HepG2 (cell line): ENCODE measurements at regions not wholly inside any gene's neighbourhood (a gene's known extent, or its start where the extent isn't known, plus 50 kb on each side); places are given as distances from the start of the nearest gene placed in this dataset.

Experiments used
- ATAC-seq: fragments of 200-7000 bp; cut with Tn5 transposase; 3 replicates; pipeline ENCODE4 v1.9.1; 2020; ENCODE audit warnings: mild to moderate bottlenecking, moderate library complexity
- BruUV-seq: library from RNA; stranded (reverse); fragments of 400-500 nt; replicated peaks from 2 replicates; lab custom pipeline; 2021; lab: Mats Ljungman, UMichigan
- CTCF ChIA-PET: fragments of 300-600 bp; formaldehyde crosslinking; extraction: SDS; loops from one replicate; lab custom pipeline; 2021; ENCODE audit warnings: low total read pairs, inconsistent platforms, low intra/inter-chr PET ratio; lab: Yijun Ruan, JAX
- POLR2A ChIA-PET: fragments of 350-600 bp; sonication (Branson Sonifier 250); formaldehyde crosslinking; loops from one replicate; lab custom pipeline; 2020; ENCODE audit warnings: antibody characterized with exemption, inconsistent platforms; lab: Yijun Ruan, JAX
- DNase-seq: peaks from one replicate; pipeline ENCODE4 v3.0.0-alpha.2; 2015; ENCODE audit warnings: low spot score
- FAIRE-seq: peaks from 3 replicates; lab custom pipeline; 2011; peaks lifted over from hg19 to GRCh38; lab: Jason Lieb, UNC
- H2AFZ ChIP-seq: one replicate; pipeline ENCODE4 v1.6.1; 2011; ENCODE audit warnings: low read length, inconsistent platforms
- H3K27ac ChIP-seq: fragments of 300-600 bp; 3 replicates; pipeline ENCODE4 v1.8.0; 2011; ENCODE audit warnings: mixed run types, mild to moderate bottlenecking, mixed read lengths, low read length, inconsistent platforms; ENCODE audit not compliant: insufficient read depth; ENCODE audit errors: extremely low read length
- H3K27me3 ChIP-seq, 2 experiments: fragments of 200-600 bp in 1 of 2; 2 replicates in 1 of 2; 3 replicates in 1 of 2; pipeline versions ENCODE4 v1.6.0 to v1.8.0; 2011; ENCODE audit warnings: low read length in 2 of 2, mild to moderate bottlenecking in 2 of 2, moderate library complexity in 2 of 2, inconsistent platforms in 1 of 2; ENCODE audit not compliant: insufficient read depth in 2 of 2, control insufficient read depth in 1 of 2
- H3K36me3 ChIP-seq, 2 experiments: fragments of 200-600 bp in 1 of 2; replicated peaks in 1 of 2; 2 replicates in 1 of 2; 3 replicates in 1 of 2; pipeline versions ENCODE4 v1.5.1 to v1.8.0; 2011; ENCODE audit warnings: low read length in 2 of 2, inconsistent platforms in 1 of 2; ENCODE audit not compliant: insufficient read depth in 2 of 2, control insufficient read depth in 1 of 2
- H3K4me1 ChIP-seq: 2 replicates; pipeline ENCODE4 v1.5.1; 2012; ENCODE audit warnings: low read length, inconsistent platforms; ENCODE audit not compliant: insufficient read depth
- H3K4me2 ChIP-seq: 2 replicates; pipeline ENCODE4 v1.6.0; 2011; ENCODE audit warnings: low read depth, low read length, inconsistent platforms
- H3K4me3 ChIP-seq, 3 experiments: fragments of 200-600 bp in 1 of 3; sonication (generic), shearing (Covaris generic) in 1 of 3; replicated peaks in 1 of 3; 2 replicates each; pipeline ENCODE4 v1.5.1; 2011 to 2016; ENCODE audit warnings: low read length in 3 of 3, inconsistent platforms in 2 of 3, low read depth in 2 of 3, mild to moderate bottlenecking in 2 of 3, control low read depth in 1 of 3, mixed read lengths in 1 of 3; ENCODE audit not compliant: insufficient read depth in 1 of 3
- H3K79me2 ChIP-seq: one replicate; pipeline ENCODE4 v1.6.1; 2011; ENCODE audit warnings: low read length, inconsistent platforms; ENCODE audit not compliant: insufficient read depth
- H3K9ac ChIP-seq: 2 replicates; pipeline ENCODE4 v1.6.0; 2011; ENCODE audit warnings: mild to moderate bottlenecking, low read depth, low read length, inconsistent platforms; ENCODE audit not compliant: insufficient read depth
- H3K9me3 ChIP-seq: 2 replicates; pipeline ENCODE4 v1.5.1; 2012; ENCODE audit warnings: mild to moderate bottlenecking, low read length
- H4K20me1 ChIP-seq: 2 replicates; pipeline ENCODE4 v1.6.0; 2011; ENCODE audit warnings: inconsistent platforms, mild to moderate bottlenecking, low read length, moderate library complexity; ENCODE audit not compliant: insufficient read depth
- ARNTL ChIP-seq: sonication (generic); formaldehyde crosslinking; IDR thresholded peaks from 2 replicates; pipeline ENCODE4 v1.4.0; 2020; ENCODE audit warnings: mild to moderate bottlenecking, missing genetic modification reagents
- ATF7 ChIP-seq, 2 experiments: fragments of 450-650 bp in 1 of 2; sonication (generic) in 1 of 2; formaldehyde crosslinking in 1 of 2; IDR thresholded peaks; 2 replicates each; pipeline versions ENCODE4 v1.4.0 to v1.6.1; 2016 to 2020; ENCODE audit warnings: antibody characterized with exemption in 1 of 2, mild to moderate bottlenecking in 1 of 2, missing genetic modification reagents in 1 of 2
- CC2D1A ChIP-seq: sonication (generic); formaldehyde crosslinking; IDR thresholded peaks from 2 replicates; pipeline ENCODE4 v1.8.1; 2023; ENCODE audit warnings: mild to moderate bottlenecking, missing genetic modification reagents
- CCDC6 ChIP-seq: sonication (generic); formaldehyde crosslinking; IDR thresholded peaks from 2 replicates; pipeline ENCODE4 v1.8.1; 2022; ENCODE audit warnings: mild to moderate bottlenecking, missing genetic modification reagents, moderate library complexity
- FOXP1 ChIP-seq, 2 experiments: fragments of 450-650 bp in 1 of 2; IDR thresholded peaks; 2 replicates each; pipeline ENCODE4 v1.6.1; 2017 to 2018; ENCODE audit warnings: antibody characterized with exemption in 1 of 2
- GATA4 ChIP-seq: sonication (generic); IDR thresholded peaks from 2 replicates; pipeline ENCODE4 v1.6.1; 2016; ENCODE audit warnings: antibody characterized with exemption, low read depth, borderline replicate concordance
- NFE2L1 ChIP-seq: sonication (generic); formaldehyde crosslinking; IDR thresholded peaks from 2 replicates; pipeline ENCODE4 v1.4.0; 2020; ENCODE audit warnings: missing genetic modification reagents, mild to moderate bottlenecking, borderline replicate concordance
- NFYC ChIP-seq: IDR thresholded peaks from 2 replicates; pipeline ENCODE4 v1.6.1; 2016; ENCODE audit warnings: missing genetic modification reagents, missing compliant biosample characterization
- ZNF44 ChIP-seq: sonication (generic); formaldehyde crosslinking; IDR thresholded peaks from 2 replicates; pipeline ENCODE4 v1.5.1; 2020; ENCODE audit warnings: mild to moderate bottlenecking, missing genetic modification reagents
- ZNF747 ChIP-seq: sonication (generic); formaldehyde crosslinking; IDR thresholded peaks from 2 replicates; pipeline ENCODE4 v1.8.1; 2023; ENCODE audit warnings: missing genetic modification reagents, mild to moderate bottlenecking, borderline replicate concordance
- ZSCAN31 ChIP-seq: sonication (generic); formaldehyde crosslinking; IDR thresholded peaks from 2 replicates; pipeline ENCODE4 v1.5.0; 2020; ENCODE audit warnings: low read depth, mild to moderate bottlenecking, missing genetic modification reagents
- WGBS: methylation state at CpG from one replicate; pipeline ENCODE4 v1.1.6; 2017; ENCODE audit warnings: low lambda C conversion rate; 5-methylcytosine and 5-hydroxymethylcytosine counted together
- in situ Hi-C: cut with HindIII; loops from 2 replicates; pipeline ENCODE4 v1.10.0; 2017; ENCODE audit warnings: low pct_unique_long_range_greater_than_20kb; ENCODE audit not compliant: extremely low pct_ligation_motif_present
- intact Hi-C: fragments of 100-400 bp; cut with micrococcal nuclease; formaldehyde crosslinking; loops from one replicate; pipeline ENCODE4 v1.10.0; 2022; ENCODE audit not compliant: unreplicated experiment
- TF ChIP-seq, protein P1 (sequence below): sonication (generic); formaldehyde crosslinking; IDR thresholded peaks from 2 replicates; pipeline ENCODE4 v1.4.0; 2020; ENCODE audit warnings: mild to moderate bottlenecking, low read depth, missing genetic modification reagents
- TF ChIP-seq, protein P2 (sequence below): sonication (generic); formaldehyde crosslinking; IDR thresholded peaks from 2 replicates; pipeline ENCODE4 v1.4.0; 2020; ENCODE audit warnings: missing genetic modification reagents
- TF ChIP-seq, protein P3 (sequence below): sonication (generic); formaldehyde crosslinking; IDR thresholded peaks from 2 replicates; pipeline ENCODE4 v1.5.0; 2020; ENCODE audit warnings: missing genetic modification reagents, mild to moderate bottlenecking, borderline replicate concordance
- TF ChIP-seq, protein P4 (sequence below): sonication (generic); formaldehyde crosslinking; IDR thresholded peaks from 2 replicates; pipeline ENCODE4 v1.5.0; 2020; ENCODE audit warnings: mild to moderate bottlenecking, low read depth, missing genetic modification reagents, borderline replicate concordance
- TF ChIP-seq, protein P5 (sequence below): sonication (generic); formaldehyde crosslinking; IDR thresholded peaks from 2 replicates; pipeline ENCODE4 v1.5.0; 2020; ENCODE audit warnings: missing genetic modification reagents

DNA sequence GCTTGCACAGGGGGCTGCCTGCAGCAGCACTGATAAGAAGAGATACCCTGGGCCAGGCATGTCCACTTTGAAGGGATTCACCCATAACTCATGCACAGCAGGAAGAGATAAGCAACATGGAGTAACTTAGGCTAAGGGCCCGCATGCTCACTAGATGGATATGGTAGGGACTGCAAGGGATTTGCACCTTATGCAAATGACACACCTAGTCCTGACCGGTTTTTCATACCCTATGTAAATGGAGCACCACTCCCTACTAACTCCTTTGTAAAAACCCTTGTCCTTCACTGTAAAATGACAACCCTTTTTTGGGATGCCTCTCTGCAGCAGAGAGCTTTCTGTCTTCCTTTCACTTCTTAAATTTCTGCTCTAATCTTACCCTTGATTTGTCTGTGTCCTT is 658.9 kb upstream of the CCDC179 start:
- Histone ChIP-seq H3K36me3 (no peaks in the 10 kb centered on the region), H2AFZ (no peak overlapping the region), H3K9me3 (no peaks in the 10 kb centered on the region), H3K79me2 (no peaks in the 10 kb centered on the region), H4K20me1 (no peaks in the 10 kb centered on the region), H3K4me1 (no peaks in the 10 kb centered on the region), H3K9ac (no peak overlapping the region), H3K27me3 (no peaks in the 10 kb centered on the region), H3K4me2 (no peak overlapping the region), H3K27ac (no peak overlapping the region), H3K4me3 (no peak overlapping the region)
- FAIRE-seq, result no peak
- no TSS peak for BruUV-seq
- WGBS, result 0% methylated on average over 1 of the region's 2 CpGs
- ATAC-seq, result no peak
- CTCF ChIA-PET, result no interaction called here
- in situ Hi-C loops, result no loop called here
- POLR2A ChIA-PET, result no interaction called here
- intact Hi-C loops, result no loop called here
- TF ChIP-seq NFE2L1 (CRISPR knock-in tag) (no peak), ATF7 (IDR thresholded peaks at IDR 0.05) (no peak), ATF7 (CRISPR knock-in tag; IDR thresholded peaks at IDR 0.05) (no peak), ZNF747 (no peak), FOXP1 (IDR thresholded peaks at IDR 0.05) (no peak), FOXP1 (CRISPR knock-in tag; IDR thresholded peaks at IDR 0.05) (no peak), GATA4 (no peak), ARNTL (CRISPR knock-in tag) (no peak), NFYC (CRISPR knock-in tag) (no peak), ZNF44 (CRISPR knock-in tag) (no peak), CC2D1A (no peak), ZSCAN31 (CRISPR knock-in tag) (no peak), CCDC6 (CRISPR knock-in tag) (no peak)
- TF ChIP-seq, protein P1, sequence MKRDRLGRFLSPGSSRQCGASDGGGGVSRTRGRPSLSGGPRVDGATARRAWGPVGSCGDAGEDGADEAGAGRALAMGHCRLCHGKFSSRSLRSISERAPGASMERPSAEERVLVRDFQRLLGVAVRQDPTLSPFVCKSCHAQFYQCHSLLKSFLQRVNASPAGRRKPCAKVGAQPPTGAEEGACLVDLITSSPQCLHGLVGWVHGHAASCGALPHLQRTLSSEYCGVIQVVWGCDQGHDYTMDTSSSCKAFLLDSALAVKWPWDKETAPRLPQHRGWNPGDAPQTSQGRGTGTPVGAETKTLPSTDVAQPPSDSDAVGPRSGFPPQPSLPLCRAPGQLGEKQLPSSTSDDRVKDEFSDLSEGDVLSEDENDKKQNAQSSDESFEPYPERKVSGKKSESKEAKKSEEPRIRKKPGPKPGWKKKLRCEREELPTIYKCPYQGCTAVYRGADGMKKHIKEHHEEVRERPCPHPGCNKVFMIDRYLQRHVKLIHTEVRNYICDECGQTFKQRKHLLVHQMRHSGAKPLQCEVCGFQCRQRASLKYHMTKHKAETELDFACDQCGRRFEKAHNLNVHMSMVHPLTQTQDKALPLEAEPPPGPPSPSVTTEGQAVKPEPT (CRISPR knock-in tag), result no peak
- TF ChIP-seq, protein P2, sequence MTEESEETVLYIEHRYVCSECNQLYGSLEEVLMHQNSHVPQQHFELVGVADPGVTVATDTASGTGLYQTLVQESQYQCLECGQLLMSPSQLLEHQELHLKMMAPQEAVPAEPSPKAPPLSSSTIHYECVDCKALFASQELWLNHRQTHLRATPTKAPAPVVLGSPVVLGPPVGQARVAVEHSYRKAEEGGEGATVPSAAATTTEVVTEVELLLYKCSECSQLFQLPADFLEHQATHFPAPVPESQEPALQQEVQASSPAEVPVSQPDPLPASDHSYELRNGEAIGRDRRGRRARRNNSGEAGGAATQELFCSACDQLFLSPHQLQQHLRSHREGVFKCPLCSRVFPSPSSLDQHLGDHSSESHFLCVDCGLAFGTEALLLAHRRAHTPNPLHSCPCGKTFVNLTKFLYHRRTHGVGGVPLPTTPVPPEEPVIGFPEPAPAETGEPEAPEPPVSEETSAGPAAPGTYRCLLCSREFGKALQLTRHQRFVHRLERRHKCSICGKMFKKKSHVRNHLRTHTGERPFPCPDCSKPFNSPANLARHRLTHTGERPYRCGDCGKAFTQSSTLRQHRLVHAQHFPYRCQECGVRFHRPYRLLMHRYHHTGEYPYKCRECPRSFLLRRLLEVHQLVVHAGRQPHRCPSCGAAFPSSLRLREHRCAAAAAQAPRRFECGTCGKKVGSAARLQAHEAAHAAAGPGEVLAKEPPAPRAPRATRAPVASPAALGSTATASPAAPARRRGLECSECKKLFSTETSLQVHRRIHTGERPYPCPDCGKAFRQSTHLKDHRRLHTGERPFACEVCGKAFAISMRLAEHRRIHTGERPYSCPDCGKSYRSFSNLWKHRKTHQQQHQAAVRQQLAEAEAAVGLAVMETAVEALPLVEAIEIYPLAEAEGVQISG (CRISPR knock-in tag), result no peak
- TF ChIP-seq, protein P3, sequence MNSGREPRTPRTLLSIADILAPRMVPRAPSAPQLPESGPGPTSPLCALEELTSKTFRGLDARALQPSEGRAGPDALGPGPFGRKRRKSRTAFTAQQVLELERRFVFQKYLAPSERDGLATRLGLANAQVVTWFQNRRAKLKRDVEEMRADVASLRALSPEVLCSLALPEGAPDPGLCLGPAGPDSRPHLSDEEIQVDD (CRISPR knock-in tag), result no peak
- TF ChIP-seq, protein P4, sequence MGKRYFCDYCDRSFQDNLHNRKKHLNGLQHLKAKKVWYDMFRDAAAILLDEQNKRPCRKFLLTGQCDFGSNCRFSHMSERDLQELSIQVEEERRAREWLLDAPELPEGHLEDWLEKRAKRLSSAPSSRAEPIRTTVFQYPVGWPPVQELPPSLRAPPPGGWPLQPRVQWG, result no peak
- TF ChIP-seq, protein P5, sequence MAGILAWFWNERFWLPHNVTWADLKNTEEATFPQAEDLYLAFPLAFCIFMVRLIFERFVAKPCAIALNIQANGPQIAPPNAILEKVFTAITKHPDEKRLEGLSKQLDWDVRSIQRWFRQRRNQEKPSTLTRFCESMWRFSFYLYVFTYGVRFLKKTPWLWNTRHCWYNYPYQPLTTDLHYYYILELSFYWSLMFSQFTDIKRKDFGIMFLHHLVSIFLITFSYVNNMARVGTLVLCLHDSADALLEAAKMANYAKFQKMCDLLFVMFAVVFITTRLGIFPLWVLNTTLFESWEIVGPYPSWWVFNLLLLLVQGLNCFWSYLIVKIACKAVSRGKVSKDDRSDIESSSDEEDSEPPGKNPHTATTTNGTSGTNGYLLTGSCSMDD (CRISPR knock-in tag), result no peak
- no peak for DNase-seq
